Endodermal cell (in vitro differentiated cells): ENCODE measurements at regions not wholly inside any gene's neighbourhood (a gene's known extent, or its start where the extent isn't known, plus 50 kb on each side); places are given as distances from the start of the nearest gene placed in this dataset.

Source experiments
- DNase-seq: peaks from one replicate; pipeline ENCODE4 v3.0.0-alpha.2; 2017
- H3K27ac ChIP-seq: 2 replicates; pipeline ENCODE4 v1.5.1; 2013; ENCODE audit warnings: mild to moderate bottlenecking, low read depth, low read length, moderate library complexity
- H3K27me3 ChIP-seq: 2 replicates; pipeline ENCODE4 v1.6.1; 2013; ENCODE audit warnings: mild to moderate bottlenecking, low read length, moderate library complexity; ENCODE audit not compliant: insufficient read depth, control insufficient read depth, poor library complexity, severe bottlenecking
- H3K36me3 ChIP-seq: 2 replicates; pipeline ENCODE4 v1.7.0; 2013; ENCODE audit warnings: mild to moderate bottlenecking, low read length, moderate library complexity; ENCODE audit not compliant: control insufficient read depth, insufficient read depth
- H3K4me1 ChIP-seq: one replicate; pipeline ENCODE4 v1.7.0; 2013; ENCODE audit warnings: low read length; ENCODE audit not compliant: control insufficient read depth, insufficient read depth
- H3K4me3 ChIP-seq: 2 replicates; pipeline ENCODE4 v1.5.1; 2013; ENCODE audit warnings: mild to moderate bottlenecking, low read length, moderate library complexity
- H3K9ac ChIP-seq: 2 replicates; pipeline ENCODE4 v1.6.1; 2013; ENCODE audit warnings: mild to moderate bottlenecking, low read length, moderate library complexity; ENCODE audit not compliant: poor library complexity, severe bottlenecking; ENCODE audit errors: extremely low read depth
- H3K9me3 ChIP-seq: 2 replicates; pipeline ENCODE4 v1.6.1; 2013; ENCODE audit warnings: mild to moderate bottlenecking, low read length, moderate library complexity; ENCODE audit not compliant: control insufficient read depth
- H3K27ac Mint-ChIP-seq: 2 replicates; pipeline ENCODE4 v1.8.0; 2020; ENCODE audit warnings: mixed read lengths
- H3K27me3 Mint-ChIP-seq: 2 replicates; pipeline ENCODE4 v1.8.0; 2021; ENCODE audit warnings: mild to moderate bottlenecking, mixed read lengths; ENCODE audit not compliant: insufficient read depth
- H3K36me3 Mint-ChIP-seq: 2 replicates; pipeline ENCODE4 v1.8.0; 2020; ENCODE audit warnings: low read depth, mixed read lengths
- H3K4me1 Mint-ChIP-seq: 2 replicates; pipeline ENCODE4 v1.8.0; 2020; ENCODE audit warnings: mixed read lengths
- H3K4me3 Mint-ChIP-seq: 2 replicates; pipeline ENCODE4 v1.8.0; 2020; ENCODE audit warnings: mild to moderate bottlenecking, moderate library complexity, mixed read lengths
- H3K9me3 Mint-ChIP-seq: 2 replicates; pipeline ENCODE4 v1.8.0; 2020; ENCODE audit warnings: mild to moderate bottlenecking, mixed read lengths
- WGBS, 2 experiments: methylation state at CpG; one replicate each; pipeline versions ENCODE4 v1.1.5 to v1.1.7; 2013; ENCODE audit warnings: missing lambda C conversion rate in 2 of 2, mixed read lengths in 1 of 2; ENCODE audit not compliant: insufficient coverage in 1 of 2, insufficient read length in 1 of 2; 5-methylcytosine and 5-hydroxymethylcytosine counted together
- TF ChIP-seq, protein P1 (sequence below): fragments of 200-600 bp; sonication (generic); conservative IDR thresholded peaks from 2 replicates; pipeline ENCODE4 v1.5.0; 2021; ENCODE audit warnings: antibody characterized with exemption, mild to moderate bottlenecking

DNA sequence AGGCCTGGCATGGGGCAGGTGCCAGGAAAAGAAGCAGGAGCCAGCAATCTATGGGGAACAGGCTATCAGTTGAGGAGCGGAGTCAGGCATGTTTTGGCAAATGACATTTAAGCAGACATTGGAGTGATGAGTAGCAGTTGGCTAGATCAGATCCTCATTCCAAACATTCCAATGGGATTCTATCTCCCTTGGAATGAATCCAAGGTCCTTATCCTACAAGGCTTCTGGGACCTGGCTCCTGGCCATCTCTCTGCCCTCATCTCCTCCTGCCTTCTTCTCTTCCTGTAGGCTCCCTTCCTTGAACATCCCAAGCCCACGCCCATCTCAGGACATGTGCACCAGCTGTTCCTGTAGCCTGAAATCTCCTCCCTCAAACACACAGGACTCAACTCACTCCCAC is 1074.5 kb downstream of the TBC1D22A start:
- 90 to 100% methylated on average over 1 to 2 of the region's 2 CpGs for WGBS, 2 experiments
- Histone ChIP-seq H3K9ac (no peak overlapping the region), H3K27ac (no peak overlapping the region), H3K4me3 (peak overlapping the region; percentile 34), H3K9me3 (peaks cover 20% of the 10 kb centered on the region), H3K27me3 (no peaks in the 10 kb centered on the region), H3K4me1 (no peaks in the 10 kb centered on the region), H3K36me3 (no peaks in the 10 kb centered on the region)
- H3K27ac Mint-ChIP-seq = no peak overlapping the region
- H3K4me3 Mint-ChIP-seq = no peak overlapping the region
- H3K27me3 Mint-ChIP-seq = peaks cover 10% of the 10 kb centered on the region
- H3K9me3 Mint-ChIP-seq = peaks cover 39% of the 10 kb centered on the region
- H3K36me3 Mint-ChIP-seq = no peaks in the 10 kb centered on the region
- H3K4me1 Mint-ChIP-seq = no peaks in the 10 kb centered on the region
- DNase-seq = no peak
- TF ChIP-seq, protein P1, sequence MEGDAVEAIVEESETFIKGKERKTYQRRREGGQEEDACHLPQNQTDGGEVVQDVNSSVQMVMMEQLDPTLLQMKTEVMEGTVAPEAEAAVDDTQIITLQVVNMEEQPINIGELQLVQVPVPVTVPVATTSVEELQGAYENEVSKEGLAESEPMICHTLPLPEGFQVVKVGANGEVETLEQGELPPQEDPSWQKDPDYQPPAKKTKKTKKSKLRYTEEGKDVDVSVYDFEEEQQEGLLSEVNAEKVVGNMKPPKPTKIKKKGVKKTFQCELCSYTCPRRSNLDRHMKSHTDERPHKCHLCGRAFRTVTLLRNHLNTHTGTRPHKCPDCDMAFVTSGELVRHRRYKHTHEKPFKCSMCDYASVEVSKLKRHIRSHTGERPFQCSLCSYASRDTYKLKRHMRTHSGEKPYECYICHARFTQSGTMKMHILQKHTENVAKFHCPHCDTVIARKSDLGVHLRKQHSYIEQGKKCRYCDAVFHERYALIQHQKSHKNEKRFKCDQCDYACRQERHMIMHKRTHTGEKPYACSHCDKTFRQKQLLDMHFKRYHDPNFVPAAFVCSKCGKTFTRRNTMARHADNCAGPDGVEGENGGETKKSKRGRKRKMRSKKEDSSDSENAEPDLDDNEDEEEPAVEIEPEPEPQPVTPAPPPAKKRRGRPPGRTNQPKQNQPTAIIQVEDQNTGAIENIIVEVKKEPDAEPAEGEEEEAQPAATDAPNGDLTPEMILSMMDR = no peak

DNA sequence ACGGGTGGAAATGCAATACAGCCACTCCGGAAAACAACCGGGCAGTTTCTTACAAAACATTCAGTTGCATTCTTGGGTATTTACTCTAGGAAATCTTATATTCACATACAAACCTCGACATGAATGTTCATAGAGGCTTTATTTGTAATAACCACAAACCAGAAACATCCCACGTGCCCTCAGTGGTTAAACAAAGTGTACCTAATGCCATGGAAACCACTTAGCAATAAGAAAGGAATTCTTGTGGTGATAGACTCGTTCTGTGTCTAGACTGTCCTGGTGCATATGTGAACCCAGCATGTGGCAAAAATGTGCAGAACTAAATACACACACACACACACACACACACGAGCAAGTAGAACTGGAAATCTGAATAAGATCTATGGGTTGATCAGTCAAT is 1073.3 kb downstream of the TBC1D22A start:
- H3K4me3 ChIP-seq = no peak overlapping the region

DNA sequence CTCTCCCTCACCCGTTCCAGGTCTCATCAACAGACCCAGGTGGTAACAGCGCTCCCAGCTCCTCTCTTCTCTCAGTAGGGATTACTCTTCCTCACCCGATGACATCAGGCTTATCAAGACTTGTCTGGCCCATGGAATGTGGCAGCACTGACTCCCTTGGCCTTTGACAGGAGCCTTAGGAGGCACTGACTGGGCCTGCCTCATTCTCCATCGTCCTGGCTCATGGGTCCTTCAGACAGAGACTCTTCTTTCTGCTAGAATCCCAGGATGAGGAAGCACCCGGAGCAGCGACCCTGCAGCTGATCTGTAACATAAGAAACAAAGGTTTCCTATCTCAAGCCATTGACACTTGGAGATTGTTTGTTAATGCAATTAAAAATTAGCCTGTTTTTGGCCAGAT is 1063.6 kb downstream of the TBC1D22A start:
- Mint-ChIP-seq H3K4me3 (no peak overlapping the region), H3K9me3 (peaks cover 65% of the 10 kb centered on the region), H3K4me1 (peaks cover 3% of the 10 kb centered on the region), H3K27me3 (peaks cover 4% of the 10 kb centered on the region), H3K36me3 (no peaks in the 10 kb centered on the region), H3K27ac (no peak overlapping the region)
- Histone ChIP-seq H3K36me3 (no peaks in the 10 kb centered on the region), H3K4me1 (no peaks in the 10 kb centered on the region), H3K9me3 (peaks cover 39% of the 10 kb centered on the region), H3K9ac (no peak overlapping the region), H3K4me3 (no peak overlapping the region), H3K27me3 (no peaks in the 10 kb centered on the region), H3K27ac (no peak overlapping the region)
- TF ChIP-seq, protein P1 = no peak
- 63% methylated on average over 2 to 6 of the region's 6 CpGs for WGBS, 2 experiments
- DNase-seq = peak; percentile 69

More for the DNA sequence above, 1073.3 kb downstream of the TBC1D22A start:
- H3K9me3 Mint-ChIP-seq = peaks cover 40% of the 10 kb centered on the region
- peaks cover 20% of the 10 kb centered on the region for H3K9me3 ChIP-seq
- H3K27me3 Mint-ChIP-seq = peaks cover 10% of the 10 kb centered on the region
- no peak for DNase-seq
- H3K36me3 ChIP-seq = no peaks in the 10 kb centered on the region
- TF ChIP-seq, protein P1 = no peak
- no peaks in the 10 kb centered on the region for H3K27me3 ChIP-seq
- H3K4me3 Mint-ChIP-seq = no peak overlapping the region
- H3K4me1 Mint-ChIP-seq = no peaks in the 10 kb centered on the region
- H3K27ac Mint-ChIP-seq = no peak overlapping the region
- no peak overlapping the region for H3K9ac ChIP-seq
- WGBS, 2 experiments = 60 to 85% methylated on average over 2 to 7 of the region's 7 CpGs
- H3K27ac ChIP-seq = peak overlapping the region; percentile 50
- H3K4me1 ChIP-seq = no peaks in the 10 kb centered on the region
- no peaks in the 10 kb centered on the region for H3K36me3 Mint-ChIP-seq
